ENCODE measurements at regions not wholly inside any gene's neighbourhood (a gene's known extent, or its start where the extent isn't known, plus 50 kb on each side); places are given as distances from the start of the nearest gene placed in this dataset.
"Not testable (repeated sequence)": the region's sequence is repeated elsewhere in the genome, so short reads cannot be mapped to it uniquely, and the experiment has no call there.

DNA sequence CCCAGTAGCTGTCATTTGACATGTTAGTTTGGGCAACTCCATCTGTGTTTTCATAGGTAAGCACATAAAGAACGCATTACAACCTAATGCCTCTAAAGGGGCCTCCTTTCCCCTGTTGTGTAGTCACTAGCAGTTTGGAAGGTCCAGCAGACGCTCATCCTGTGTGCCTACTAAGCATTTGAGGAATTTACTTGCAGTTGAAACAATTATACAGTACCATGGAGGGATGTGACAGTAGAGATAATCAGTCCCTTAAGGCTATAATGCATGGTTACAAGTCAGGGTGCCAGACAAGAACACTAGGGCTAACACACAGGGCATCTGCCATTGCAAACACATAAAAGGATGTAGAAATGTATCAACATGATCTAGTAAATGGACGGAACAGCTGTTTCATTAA, 138.3 kb downstream of the PCDH10 start:
- no peaks in the 10 kb centered on the region for H3K27me3 ChIP-seq
- DNase-seq (ENCODE audit: low spot score in 2 of 2) = no peak
- no peaks in the 10 kb centered on the region for H3K36me3 ChIP-seq
- TF ChIP-seq, protein P1, sequence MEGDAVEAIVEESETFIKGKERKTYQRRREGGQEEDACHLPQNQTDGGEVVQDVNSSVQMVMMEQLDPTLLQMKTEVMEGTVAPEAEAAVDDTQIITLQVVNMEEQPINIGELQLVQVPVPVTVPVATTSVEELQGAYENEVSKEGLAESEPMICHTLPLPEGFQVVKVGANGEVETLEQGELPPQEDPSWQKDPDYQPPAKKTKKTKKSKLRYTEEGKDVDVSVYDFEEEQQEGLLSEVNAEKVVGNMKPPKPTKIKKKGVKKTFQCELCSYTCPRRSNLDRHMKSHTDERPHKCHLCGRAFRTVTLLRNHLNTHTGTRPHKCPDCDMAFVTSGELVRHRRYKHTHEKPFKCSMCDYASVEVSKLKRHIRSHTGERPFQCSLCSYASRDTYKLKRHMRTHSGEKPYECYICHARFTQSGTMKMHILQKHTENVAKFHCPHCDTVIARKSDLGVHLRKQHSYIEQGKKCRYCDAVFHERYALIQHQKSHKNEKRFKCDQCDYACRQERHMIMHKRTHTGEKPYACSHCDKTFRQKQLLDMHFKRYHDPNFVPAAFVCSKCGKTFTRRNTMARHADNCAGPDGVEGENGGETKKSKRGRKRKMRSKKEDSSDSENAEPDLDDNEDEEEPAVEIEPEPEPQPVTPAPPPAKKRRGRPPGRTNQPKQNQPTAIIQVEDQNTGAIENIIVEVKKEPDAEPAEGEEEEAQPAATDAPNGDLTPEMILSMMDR (IDR thresholded peaks at IDR 0.05) = no peak
- no peak for TF ChIP-seq EP300 (IDR thresholded peaks at IDR 0.05)
- WGBS, 2 donors = 64 to 68% methylated on average over 3 of the region's 3 CpGs
- H3K27ac ChIP-seq = no peak overlapping the region
- H3K4me3 ChIP-seq = no peak overlapping the region
- no peaks in the 10 kb centered on the region for H3K9me3 ChIP-seq
- no peaks in the 10 kb centered on the region for H3K4me1 ChIP-seq

DNA sequence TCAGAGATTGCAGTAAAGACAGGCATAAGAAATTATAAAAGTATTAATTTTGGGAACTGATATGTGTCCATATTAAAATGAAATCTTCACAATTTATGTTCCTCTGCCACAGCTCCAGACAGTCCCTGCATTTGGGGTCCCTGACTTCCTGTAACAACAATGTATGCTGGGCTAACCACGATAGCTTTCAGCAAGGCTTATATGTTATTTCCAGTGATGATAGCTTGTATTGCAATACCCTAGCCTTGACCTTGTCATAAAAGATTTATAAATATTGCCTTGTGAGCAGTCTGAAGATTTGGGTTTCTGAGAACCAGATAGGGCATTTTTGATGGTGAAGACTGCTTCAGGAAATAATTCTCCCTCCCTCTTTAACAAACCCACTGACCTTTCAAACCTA, 129.5 kb downstream of the PCDH10 start:
- no peak for DNase-seq (ENCODE audit: low spot score in 2 of 2)
- no peaks in the 10 kb centered on the region for H3K4me1 ChIP-seq
- peaks cover 0 to 7% (median 0%) of the 10 kb centered on the region in 4 donors for H3K9me3 ChIP-seq
- no peak for TF ChIP-seq EP300 (IDR thresholded peaks at IDR 0.05)
- H3K27ac ChIP-seq = no peak overlapping the region
- no peaks in the 10 kb centered on the region for H3K36me3 ChIP-seq
- H3K27me3 ChIP-seq = no peaks in the 10 kb centered on the region
- H3K4me3 ChIP-seq = no peak overlapping the region
- 71 to 74% methylated on average over 1 of the region's 1 CpG for WGBS, 2 donors

- H3K27ac ChIP-seq; DNase-seq (ENCODE audit: low spot score in 2 of 2): not testable (repeated sequence)
- whole genome bisulfite sequencing, 2 donors = 67 to 73% methylated on average over 4 of the region's 4 CpGs
These were observed 128.8 kb downstream of the PCDH10 start for GRCh38 chr4:133277940-133278339.

GRCh38 chr4:133275246-133275645, 126.2 kb downstream of the PCDH10 start:
- no peaks in the 10 kb centered on the region for H3K4me1 ChIP-seq
- no peak for TF ChIP-seq EP300 (IDR thresholded peaks at IDR 0.05)
- TF ChIP-seq, protein P1 (IDR thresholded peaks at IDR 0.05) = no peak
- TF ChIP-seq POLR2A (IDR thresholded peaks at IDR 0.05) = no peak
- WGBS, 2 donors = 73 to 77% methylated on average over 3 of the region's 3 CpGs
- no peak overlapping the region for H3K4me3 ChIP-seq
- no peaks in the 10 kb centered on the region for H3K36me3 ChIP-seq
- no peak for DNase-seq (ENCODE audit: low spot score in 2 of 2)
- H3K27me3 ChIP-seq = no peaks in the 10 kb centered on the region
- H3K27ac ChIP-seq = no peak overlapping the region
- H3K9me3 ChIP-seq = peaks cover 0 to 7% (median 0%) of the 10 kb centered on the region in 4 donors

More at GRCh38 chr4:133277940-133278339, 128.8 kb downstream of the PCDH10 start:
- H3K4me3 ChIP-seq, H3K9me3 ChIP-seq, H3K36me3 ChIP-seq, H3K27me3 ChIP-seq, H3K4me1 ChIP-seq: not testable (repeated sequence)

- 87% methylated on average over 3 of the region's 3 CpGs for WGBS, 2 donors
- Histone ChIP-seq H3K9me3 (peaks cover 0 to 3% (median 0%) of the 10 kb centered on the region in 4 donors), H3K4me3 (no peak overlapping the region), H3K27me3 (no peaks in the 10 kb centered on the region), H3K36me3 (no peaks in the 10 kb centered on the region), H3K27ac (no peak overlapping the region), H3K4me1 (no peaks in the 10 kb centered on the region)
- DNase-seq (ENCODE audit: low spot score in 2 of 2) = no peak
- TF ChIP-seq POLR2A (IDR thresholded peaks at IDR 0.05) = no peak
These were observed 124.3 kb downstream of the PCDH10 start for GRCh38 chr4:133273401-133273800.

- no peaks in the 10 kb centered on the region for H3K36me3 ChIP-seq
- no peaks in the 10 kb centered on the region for H3K4me1 ChIP-seq
- no peaks in the 10 kb centered on the region for H3K27me3 ChIP-seq
- no peaks in the 10 kb centered on the region for H3K9me3 ChIP-seq
- TF ChIP-seq, protein P1 (IDR thresholded peaks at IDR 0.05) = no peak
- TF ChIP-seq EP300 (IDR thresholded peaks at IDR 0.05) = no peak
- no peak for TF ChIP-seq POLR2A (IDR thresholded peaks at IDR 0.05)
- DNase-seq (ENCODE audit: low spot score in 2 of 2) = no peak
- no peak overlapping the region for H3K27ac ChIP-seq
- 84 to 91% methylated on average over 2 of the region's 2 CpGs for WGBS, 2 donors
- no peak overlapping the region for H3K4me3 ChIP-seq
These were observed 121.0 kb downstream of the PCDH10 start for GRCh38 chr4:133270021-133270570.

DNA sequence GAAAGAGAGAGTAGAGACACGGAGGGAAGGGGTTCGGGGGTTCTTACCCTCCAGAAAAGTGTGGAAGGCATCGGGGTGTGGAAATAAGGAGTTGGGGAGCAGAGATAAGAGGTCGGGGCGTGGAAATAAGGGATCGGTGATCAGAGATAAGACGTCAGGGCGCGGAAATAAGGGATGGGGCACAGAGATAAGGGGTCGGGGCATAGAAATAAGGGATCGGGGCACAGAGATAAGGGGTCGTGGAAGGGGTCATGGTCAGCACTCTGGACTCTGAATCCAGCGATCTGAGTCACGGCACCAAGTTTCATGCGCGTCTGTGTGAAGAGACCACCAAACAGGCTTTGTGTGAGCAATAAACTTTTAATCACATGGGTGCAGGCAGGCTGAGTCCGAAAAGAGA, 119.1 kb downstream of the PCDH10 start:
- Histone ChIP-seq H3K27me3 (no peaks in the 10 kb centered on the region), H3K4me1 (no peaks in the 10 kb centered on the region), H3K36me3 (no peaks in the 10 kb centered on the region), H3K9me3 (no peaks in the 10 kb centered on the region), H3K4me3 (no peak overlapping the region), H3K27ac (no peak overlapping the region)
- WGBS, 2 donors = 88 to 91% methylated on average over 17 of the region's 17 CpGs
- TF ChIP-seq POLR2A (IDR thresholded peaks at IDR 0.05) (no peak), EP300 (IDR thresholded peaks at IDR 0.05) (no peak)
- TF ChIP-seq, protein P1 (IDR thresholded peaks at IDR 0.05) = no peak
- DNase-seq (ENCODE audit: low spot score in 2 of 2) = no peak

DNA sequence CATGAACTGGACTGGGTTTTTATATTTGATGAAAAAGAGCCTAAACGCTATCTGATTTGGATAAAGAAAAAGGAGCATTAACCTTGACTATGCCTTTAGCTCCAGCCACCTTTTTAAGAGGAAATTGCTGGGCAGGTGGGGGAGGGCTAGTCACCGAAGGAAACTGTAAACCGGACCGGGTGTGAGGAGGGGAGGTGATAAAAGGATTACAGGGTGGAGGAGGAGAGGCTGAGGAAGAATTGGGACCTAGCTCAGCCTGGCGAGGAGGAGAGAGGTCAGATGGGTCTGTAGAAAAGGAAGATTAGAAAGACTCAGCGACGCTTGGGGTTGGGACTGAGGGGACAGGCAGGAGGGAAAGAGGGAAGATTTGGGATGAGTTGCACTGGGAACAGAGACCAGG, 118.4 kb downstream of the PCDH10 start:
- H3K9me3 ChIP-seq; H3K27me3 ChIP-seq; H3K27ac ChIP-seq; H3K36me3 ChIP-seq; H3K4me1 ChIP-seq; H3K4me3 ChIP-seq; DNase-seq (ENCODE audit: low spot score in 2 of 2): not testable (repeated sequence)
- 65 to 68% methylated on average over 7 of the region's 7 CpGs for WGBS, 2 donors

GRCh38 chr4:133266966-133267365, 117.9 kb downstream of the PCDH10 start:
- not testable (repeated sequence) for H3K36me3 ChIP-seq; DNase-seq (ENCODE audit: low spot score in 2 of 2); H3K9me3 ChIP-seq; H3K27me3 ChIP-seq; H3K4me3 ChIP-seq; H3K27ac ChIP-seq; H3K4me1 ChIP-seq
- 95 to 98% methylated on average over 11 of the region's 11 CpGs for WGBS, 2 donors

All from tibial nerve (tissue), 4 donors.